Right lobe of liver (tissue), 4 donors: ENCODE measurements at regions not wholly inside any gene's neighbourhood (a gene's known extent, or its start where the extent isn't known, plus 50 kb on each side); places are given as distances from the start of the nearest gene placed in this dataset.

ENCODE experiments used
- CTCF ChIP-seq, 4 donors: fragments of 200-600 bp in 3 of 4; fragments of 450-650 bp in 1 of 4; IDR thresholded peaks; one replicate each; pipeline versions ENCODE4 v1.5.1 to v1.8.0; 2016 to 2022; ENCODE audit warnings: antibody characterized with exemption in 4 of 4, mild to moderate bottlenecking in 2 of 4
- POLR2A ChIP-seq: fragments of 450-650 bp; IDR thresholded peaks from one replicate; pipeline ENCODE4 v1.6.1; 2017; ENCODE audit warnings: antibody characterized with exemption, mild to moderate bottlenecking
- donor health status: DM: no; HTN: no; CAD: no.
- donor health status: DM: no; HTN: no; CAD: no.
- donor health status: DM: no; HTN: yes; CAD: no.

- peak; percentile 7 to 41 (median 38) for TF ChIP-seq CTCF (IDR thresholded peaks at IDR 0.05)
- no peak for TF ChIP-seq POLR2A
Measured at GRCh38 chr13:27339299-27339698, 68.7 kb downstream of the RASL11A start.
